NCI-H510A treated with DMSO at 0.1 percent for 48 hours (cell line): ENCODE measurements at regions not wholly inside any gene's neighbourhood (a gene's known extent, or its start where the extent isn't known, plus 50 kb on each side); places are given as distances from the start of the nearest gene placed in this dataset.
"Not testable (repeated sequence)": the region's sequence is repeated elsewhere in the genome, so short reads cannot be mapped to it uniquely, and the experiment has no call there.

ENCODE experiments used
- DNase-seq: peaks from one replicate; lab custom pipeline; 2025; lab: John Stamatoyannopoulos, UW

DNA sequence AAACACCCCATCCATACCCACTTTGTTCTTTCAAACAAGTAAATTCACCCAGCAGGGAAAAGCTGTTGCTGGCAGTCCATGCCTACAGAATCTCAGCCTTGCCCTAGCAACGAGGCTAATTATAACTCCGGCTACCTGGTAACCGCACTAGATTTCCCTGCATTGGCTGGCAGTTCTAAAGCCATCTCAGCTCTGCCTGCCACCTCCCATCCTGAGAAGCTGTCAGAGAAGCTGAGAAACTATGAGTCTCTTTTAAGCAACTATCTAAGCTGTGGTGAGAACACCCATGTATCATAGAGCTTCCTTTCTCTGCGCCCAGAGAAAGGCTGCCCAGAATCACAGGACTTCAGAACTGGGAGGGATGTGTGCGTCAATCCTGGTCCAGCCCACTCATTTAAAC lies 126.5 kb upstream of the NBPF9 start:
- DNase-seq: not testable (repeated sequence)

DNA sequence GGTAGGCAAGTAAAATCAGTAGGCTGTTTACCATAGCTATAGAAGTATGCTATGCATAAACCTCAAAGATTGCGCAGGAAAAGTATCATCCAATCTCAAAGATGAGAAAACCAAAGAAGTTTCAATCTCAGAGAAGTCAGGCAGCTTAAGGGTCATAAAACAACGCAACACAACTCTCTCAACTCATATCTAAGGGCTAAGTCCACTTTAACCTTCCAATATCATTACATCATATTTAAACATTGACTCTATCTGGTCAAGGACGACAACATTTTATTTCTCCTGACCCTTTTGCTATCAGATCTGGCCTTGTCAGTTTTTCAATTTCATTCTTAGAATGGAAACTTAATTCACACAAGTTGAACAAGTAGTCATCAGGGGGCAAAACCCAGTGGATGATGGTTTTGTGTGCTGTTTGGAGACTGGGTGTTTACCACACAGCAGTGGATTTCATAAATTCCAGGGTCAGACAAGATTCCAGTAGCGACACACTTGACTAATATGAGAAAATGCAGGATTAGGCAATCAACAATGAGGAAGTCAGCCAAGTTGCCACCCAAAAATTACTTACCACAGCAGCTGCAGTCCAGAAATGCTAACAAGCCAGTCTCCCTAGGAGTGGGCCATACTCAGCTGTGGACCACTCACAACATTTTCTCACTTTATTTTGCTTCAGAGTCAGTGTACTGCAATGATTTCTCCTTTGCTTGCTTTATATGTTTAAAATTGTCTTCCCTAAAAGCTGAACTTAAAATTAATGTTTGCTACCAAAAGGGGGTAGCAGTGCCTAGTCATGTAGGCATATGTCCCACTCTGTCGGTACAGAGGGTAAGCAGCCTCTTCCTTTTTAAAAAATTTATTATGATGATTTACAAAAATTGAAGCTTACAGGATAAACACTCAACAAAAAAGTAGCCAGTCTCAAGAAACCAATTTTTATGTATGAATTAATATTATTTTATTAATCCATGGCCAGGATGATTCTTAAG lies 131.9 kb upstream of the NBPF9 start:
- DNase-seq: not testable (repeated sequence)

DNA sequence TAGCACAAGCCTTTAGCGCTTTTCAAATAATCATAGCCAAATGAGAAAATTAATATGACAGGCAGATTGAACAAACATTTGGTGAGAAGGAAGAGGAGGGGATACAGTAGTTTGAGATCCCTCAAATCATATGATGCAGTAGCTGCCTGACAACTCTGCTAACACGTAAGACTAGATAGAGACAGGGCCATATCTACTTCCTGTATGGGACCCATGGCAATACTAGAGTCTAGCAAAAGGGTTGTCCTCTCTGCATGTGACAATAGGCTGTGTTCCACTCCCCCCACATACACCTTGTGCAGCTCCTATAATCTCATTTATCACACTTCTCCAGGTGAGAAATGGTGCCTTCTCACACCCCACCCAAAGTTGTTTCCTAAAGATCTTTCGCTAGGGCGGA lies 134.2 kb upstream of the NBPF9 start:
- not testable (repeated sequence) for DNase-seq

DNA sequence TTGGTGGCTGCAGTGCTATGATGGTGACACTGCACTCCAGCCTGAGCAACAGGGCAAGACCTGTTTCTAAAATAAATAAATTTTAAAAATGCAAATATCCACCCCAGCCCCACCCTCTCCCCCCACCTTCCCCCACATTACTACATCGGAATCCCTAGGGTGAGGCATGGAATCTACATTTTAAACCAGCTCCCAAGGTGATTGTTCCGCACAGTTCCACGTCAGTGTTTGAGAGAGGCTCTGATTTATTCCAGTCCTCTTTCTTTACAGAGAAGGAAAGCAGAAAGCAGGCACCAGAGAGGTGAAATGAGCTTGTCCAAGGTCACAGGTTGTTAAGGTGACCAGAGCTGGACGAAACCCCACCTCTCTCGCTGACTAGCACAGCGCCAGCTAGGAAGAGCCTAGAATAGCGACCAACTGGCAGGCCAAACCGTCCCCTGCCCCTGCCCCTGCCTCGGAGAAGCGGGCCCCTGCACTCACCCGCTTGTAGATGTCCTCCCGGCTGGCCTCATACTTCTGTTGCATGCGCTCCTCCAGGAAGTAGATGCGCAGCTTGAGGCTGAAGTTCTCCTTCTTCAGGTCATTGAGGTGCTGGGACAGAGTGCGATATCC lies 136.7 kb upstream of the NBPF9 start:
- not testable (repeated sequence) for DNase-seq

DNA sequence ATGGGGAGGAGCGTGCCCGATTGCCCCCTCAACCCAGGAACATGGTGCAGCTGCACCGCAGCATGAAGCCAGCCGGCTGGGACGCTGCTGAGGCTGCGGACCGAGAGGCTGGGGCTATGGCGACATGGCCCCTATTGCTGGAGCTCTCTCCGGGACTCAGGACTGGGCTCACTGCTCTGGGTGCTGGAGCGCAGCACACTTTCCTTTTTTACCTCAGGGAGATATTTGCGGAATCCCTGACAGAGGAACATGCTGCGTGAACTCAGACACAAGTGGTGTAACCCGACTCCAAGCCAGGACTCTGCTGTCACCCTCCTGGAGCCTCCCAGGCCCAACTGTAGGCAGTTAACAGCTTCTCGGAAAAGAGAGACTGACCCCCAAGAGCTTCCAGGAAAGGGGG lies 137.2 kb upstream of the NBPF9 start:
- DNase-seq: not testable (repeated sequence)

DNA sequence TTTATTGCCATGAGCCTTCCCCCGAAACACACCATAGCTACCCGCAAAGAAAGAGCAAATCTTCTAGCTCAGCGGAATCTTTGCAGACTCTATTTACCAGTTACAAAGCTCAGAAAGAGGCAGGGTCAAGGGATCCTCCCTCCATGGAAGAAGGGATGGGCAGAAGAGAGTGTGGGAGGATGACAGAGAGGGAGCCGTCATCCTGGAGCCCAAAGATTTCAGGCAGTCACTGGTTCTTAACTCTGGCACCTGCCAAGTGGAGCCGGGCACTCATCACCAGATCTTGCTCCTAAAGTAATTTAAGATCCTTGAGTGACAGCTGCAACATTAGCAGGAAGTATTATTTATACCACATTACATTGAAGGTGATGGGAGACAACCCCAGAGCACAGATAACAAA lies 137.9 kb upstream of the NBPF9 start:
- not testable (repeated sequence) for DNase-seq

DNA sequence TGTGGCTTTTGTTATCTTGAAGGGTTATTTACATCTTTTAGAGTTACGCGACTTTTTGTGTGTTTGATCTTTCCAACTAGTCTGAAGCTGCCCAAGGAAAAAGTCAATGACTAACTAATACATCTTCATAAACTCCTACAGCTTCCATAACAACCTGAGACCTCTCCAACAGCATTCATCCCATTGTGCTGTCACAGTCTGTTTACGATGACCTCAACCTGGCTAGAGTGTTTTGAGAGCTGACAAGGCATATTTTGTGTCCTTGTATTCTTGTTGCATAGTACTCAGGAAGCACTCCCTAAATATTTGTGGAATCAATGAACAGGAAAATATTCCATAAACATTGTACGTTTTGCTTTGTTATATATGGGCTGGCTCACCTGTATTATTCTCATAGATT lies 140.2 kb upstream of the NBPF9 start:
- not testable (repeated sequence) for DNase-seq

GRCh38 chr1:149244621-149245020 lies 141.3 kb upstream of the NBPF9 start:
- DNase-seq: not testable (repeated sequence)

- DNase-seq: not testable (repeated sequence)
Measured at GRCh38 chr1:149246212-149246611, 142.9 kb upstream of the NBPF9 start.

GRCh38 chr1:149248610-149249009 lies 145.3 kb upstream of the NBPF9 start:
- DNase-seq: not testable (repeated sequence)

- not testable (repeated sequence) for DNase-seq
Measured at GRCh38 chr1:149249850-149250467, 146.6 kb upstream of the NBPF9 start.

GRCh38 chr1:149254894-149255847 lies 151.8 kb upstream of the NBPF9 start:
- DNase-seq: not testable (repeated sequence)

- DNase-seq: not testable (repeated sequence)
Measured at GRCh38 chr1:149260284-149260683, 156.9 kb upstream of the NBPF9 start.

- not testable (repeated sequence) for DNase-seq
Measured at GRCh38 chr1:149260736-149261340, 157.5 kb upstream of the NBPF9 start.

DNA sequence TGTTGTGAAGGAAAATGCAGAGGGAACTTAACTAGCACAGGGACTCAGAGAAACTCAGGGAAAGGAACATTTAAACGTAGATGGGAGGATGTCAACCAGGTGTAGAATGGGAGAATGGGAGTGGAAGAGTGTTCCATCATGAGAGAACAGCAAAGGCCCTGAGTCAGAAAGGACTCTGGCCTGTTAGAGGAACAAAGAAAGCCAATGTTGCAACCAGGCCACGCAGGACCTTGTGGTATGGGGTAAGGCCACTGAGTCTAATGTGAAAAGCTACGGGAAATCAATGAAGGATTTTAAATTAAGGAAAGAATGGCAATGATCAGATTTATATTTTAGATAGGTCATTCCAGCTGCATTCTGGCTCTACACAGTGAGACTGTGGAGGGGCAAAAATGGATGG lies 163.9 kb upstream of the NBPF9 start:
- DNase-seq: not testable (repeated sequence)

- not testable (repeated sequence) for DNase-seq
Measured at GRCh38 chr1:149269001-149269702, 165.8 kb upstream of the NBPF9 start.

DNA sequence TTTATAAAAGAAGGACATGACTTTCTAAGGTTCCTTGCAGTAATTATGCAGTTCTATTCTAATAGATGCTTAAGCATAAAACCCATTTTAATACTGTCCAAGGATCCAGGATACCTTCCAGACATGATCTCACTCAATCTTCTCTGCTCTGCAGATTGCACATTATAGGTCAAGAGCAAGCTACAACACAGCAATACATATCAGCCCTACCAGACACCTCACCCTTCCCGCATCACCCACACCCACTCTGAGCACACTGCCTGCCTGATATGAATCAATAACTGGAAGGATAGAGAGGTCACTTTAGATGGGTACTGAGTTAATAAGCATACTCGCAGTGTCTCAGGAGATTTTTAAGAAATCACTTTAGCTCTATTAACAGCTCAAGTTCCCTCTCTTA lies 166.5 kb upstream of the NBPF9 start:
- not testable (repeated sequence) for DNase-seq

- not testable (repeated sequence) for DNase-seq
Measured at GRCh38 chr1:149274493-149274892, 171.1 kb upstream of the NBPF9 start.

DNA sequence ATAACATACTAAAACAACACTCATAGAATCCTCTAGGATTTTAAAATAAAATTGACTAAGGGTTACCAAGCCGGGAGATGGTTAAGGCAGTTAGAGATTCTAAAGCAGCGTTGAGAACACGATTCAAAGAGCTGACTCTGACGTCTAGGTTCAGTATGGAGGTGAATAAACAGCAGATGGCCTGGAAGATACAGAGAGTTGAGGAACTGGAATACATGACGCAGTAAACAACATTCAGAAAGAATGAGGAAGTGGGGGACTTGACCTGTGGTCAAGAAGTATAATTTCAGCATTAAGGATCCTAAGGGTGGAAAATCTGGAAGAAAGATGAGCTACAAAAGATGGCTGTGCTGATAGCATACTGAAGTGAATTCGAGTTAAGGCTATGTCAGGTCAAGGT lies 172.5 kb upstream of the NBPF9 start:
- DNase-seq: not testable (repeated sequence)

- DNase-seq: not testable (repeated sequence)
Measured at GRCh38 chr1:149276496-149276895, 173.1 kb upstream of the NBPF9 start.
